Caco-2 (cell line): ENCODE measurements at regions not wholly inside any gene's neighbourhood (a gene's known extent, or its start where the extent isn't known, plus 50 kb on each side); places are given as distances from the start of the nearest gene placed in this dataset.

Source experiments
- BruUV-seq: library from RNA; stranded (reverse); fragments of 400-500 nt; replicated peaks from 2 replicates; lab custom pipeline; 2021; lab: Mats Ljungman, UMichigan
- CTCF ChIA-PET: fragments of 300-600 bp; sonication (Branson Sonifier 250); formaldehyde crosslinking; loops from one replicate; lab custom pipeline; 2022; ENCODE audit warnings: antibody characterized with exemption; lab: Charles Lee
- POLR2A ChIA-PET: fragments of 300-600 bp; sonication (Branson Sonifier 250); formaldehyde crosslinking; loops from one replicate; lab custom pipeline; 2022; ENCODE audit warnings: antibody characterized with exemption; lab: Charles Lee
- DNase-seq, 2 experiments: peaks; one replicate each; pipeline versions ENCODE4 v3.0.0 to v3.0.0-alpha.2; 2020 to 2022
- H3K27me3 ChIP-seq: replicated peaks from 2 replicates; pipeline ENCODE4 v1.6.0; 2011; ENCODE audit warnings: low read length; ENCODE audit not compliant: control insufficient read depth, insufficient read depth
- H3K36me3 ChIP-seq: 2 replicates; pipeline ENCODE4 v1.5.1; 2011; ENCODE audit warnings: low read length; ENCODE audit not compliant: control insufficient read depth, insufficient read depth
- H3K4me1 ChIP-seq: fragments of 250-450 bp; sonication (Bioruptor Pico); 2 replicates; pipeline ENCODE4 v1.5.1; 2020; ENCODE audit warnings: mild to moderate bottlenecking
- H3K4me3 ChIP-seq: 2 replicates; pipeline ENCODE4 v1.5.1; 2011; ENCODE audit warnings: low read depth, mild to moderate bottlenecking, control low read depth, low read length
- H3K9me3 ChIP-seq: fragments of 250-450 bp; sonication (Bioruptor Pico); 2 replicates; pipeline ENCODE4 v1.5.1; 2020; ENCODE audit warnings: mild to moderate bottlenecking, moderate library complexity
- H3K27ac Mint-ChIP-seq: one replicate; pipeline ENCODE4 v1.8.0; 2022; ENCODE audit warnings: mixed read lengths; ENCODE audit not compliant: unreplicated experiment
- H3K27me3 Mint-ChIP-seq: one replicate; pipeline ENCODE4 v1.8.0; 2022; ENCODE audit warnings: mixed read lengths; ENCODE audit not compliant: insufficient read depth, unreplicated experiment
- H3K36me3 Mint-ChIP-seq: one replicate; pipeline ENCODE4 v1.8.0; 2022; ENCODE audit warnings: mild to moderate bottlenecking, mixed read lengths; ENCODE audit not compliant: insufficient read depth, unreplicated experiment
- H3K4me1 Mint-ChIP-seq: one replicate; pipeline ENCODE4 v1.8.0; 2022; ENCODE audit warnings: low read depth, mixed read lengths; ENCODE audit not compliant: unreplicated experiment
- H3K4me3 Mint-ChIP-seq: one replicate; pipeline ENCODE4 v1.8.0; 2022; ENCODE audit warnings: mild to moderate bottlenecking, moderate library complexity, mixed read lengths; ENCODE audit not compliant: unreplicated experiment
- H3K9me3 Mint-ChIP-seq: one replicate; pipeline ENCODE4 v1.8.0; 2022; ENCODE audit warnings: mixed read lengths; ENCODE audit not compliant: unreplicated experiment
- intact Hi-C: fragments of 100-400 bp; cut with micrococcal nuclease; formaldehyde crosslinking; loops from one replicate; pipeline ENCODE4 v1.10.0; 2022; ENCODE audit not compliant: unreplicated experiment
- TF ChIP-seq, protein P1 (sequence below), 2 experiments: fragments of 200-600 bp in 1 of 2; IDR thresholded peaks; 1 replicate in 1 of 2; 2 replicates in 1 of 2; pipeline versions ENCODE4 v1.5.1 to v1.8.0; 2011 to 2022; ENCODE audit warnings: antibody characterized with exemption in 1 of 2, control low read depth in 1 of 2, inconsistent platforms in 1 of 2, low read depth in 1 of 2, low read length in 1 of 2, mild to moderate bottlenecking in 1 of 2, moderate library complexity in 1 of 2; ENCODE audit not compliant: insufficient read depth in 1 of 2, severe bottlenecking in 1 of 2, unreplicated experiment in 1 of 2

DNA sequence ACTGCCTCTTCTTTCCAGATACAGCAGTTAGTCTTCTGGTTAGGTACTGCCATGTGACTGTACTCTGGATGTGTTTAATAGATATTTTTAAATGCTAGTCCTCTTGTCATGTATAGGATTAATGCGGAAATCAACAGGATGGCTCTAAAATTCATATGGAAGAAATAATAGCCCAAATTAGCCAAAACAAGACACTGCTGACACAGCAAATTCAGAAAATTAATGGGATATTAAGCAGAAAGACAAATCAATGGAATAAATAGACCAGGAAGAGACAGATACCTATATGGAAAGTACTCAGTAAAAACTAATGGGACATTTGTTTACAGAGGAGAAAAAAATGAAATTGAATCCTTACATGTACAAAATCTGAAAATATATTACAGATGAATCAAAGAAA is 679.3 kb upstream of the PCDH20 start:
- no peak for DNase-seq
- Histone ChIP-seq H3K4me3 (no peak overlapping the region), H3K9me3 (no peaks in the 10 kb centered on the region; the same call in 1 of the 2 replicates), H3K27me3 (no peaks in the 10 kb centered on the region), H3K4me1 (no peaks in the 10 kb centered on the region), H3K36me3 (no peaks in the 10 kb centered on the region)
- TF ChIP-seq, protein P1, sequence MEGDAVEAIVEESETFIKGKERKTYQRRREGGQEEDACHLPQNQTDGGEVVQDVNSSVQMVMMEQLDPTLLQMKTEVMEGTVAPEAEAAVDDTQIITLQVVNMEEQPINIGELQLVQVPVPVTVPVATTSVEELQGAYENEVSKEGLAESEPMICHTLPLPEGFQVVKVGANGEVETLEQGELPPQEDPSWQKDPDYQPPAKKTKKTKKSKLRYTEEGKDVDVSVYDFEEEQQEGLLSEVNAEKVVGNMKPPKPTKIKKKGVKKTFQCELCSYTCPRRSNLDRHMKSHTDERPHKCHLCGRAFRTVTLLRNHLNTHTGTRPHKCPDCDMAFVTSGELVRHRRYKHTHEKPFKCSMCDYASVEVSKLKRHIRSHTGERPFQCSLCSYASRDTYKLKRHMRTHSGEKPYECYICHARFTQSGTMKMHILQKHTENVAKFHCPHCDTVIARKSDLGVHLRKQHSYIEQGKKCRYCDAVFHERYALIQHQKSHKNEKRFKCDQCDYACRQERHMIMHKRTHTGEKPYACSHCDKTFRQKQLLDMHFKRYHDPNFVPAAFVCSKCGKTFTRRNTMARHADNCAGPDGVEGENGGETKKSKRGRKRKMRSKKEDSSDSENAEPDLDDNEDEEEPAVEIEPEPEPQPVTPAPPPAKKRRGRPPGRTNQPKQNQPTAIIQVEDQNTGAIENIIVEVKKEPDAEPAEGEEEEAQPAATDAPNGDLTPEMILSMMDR (IDR thresholded peaks at IDR 0.05; ENCODE audit: insufficient read depth in 1 of 2, low read depth in 1 of 2, low read length in 1 of 2, severe bottlenecking in 1 of 2, unreplicated experiment in 1 of 2): no peak
- intact Hi-C loops: no loop called here
- Mint-ChIP-seq H3K27me3 (no peaks in the 10 kb centered on the region), H3K4me1 (no peaks in the 10 kb centered on the region), H3K27ac (no peak overlapping the region), H3K4me3 (no peak overlapping the region), H3K36me3 (no peaks in the 10 kb centered on the region), H3K9me3 (no peaks in the 10 kb centered on the region)
- ChIA-PET POLR2A (no interaction called here), CTCF (no interaction called here)
- no TSS peak for BruUV-seq

DNA sequence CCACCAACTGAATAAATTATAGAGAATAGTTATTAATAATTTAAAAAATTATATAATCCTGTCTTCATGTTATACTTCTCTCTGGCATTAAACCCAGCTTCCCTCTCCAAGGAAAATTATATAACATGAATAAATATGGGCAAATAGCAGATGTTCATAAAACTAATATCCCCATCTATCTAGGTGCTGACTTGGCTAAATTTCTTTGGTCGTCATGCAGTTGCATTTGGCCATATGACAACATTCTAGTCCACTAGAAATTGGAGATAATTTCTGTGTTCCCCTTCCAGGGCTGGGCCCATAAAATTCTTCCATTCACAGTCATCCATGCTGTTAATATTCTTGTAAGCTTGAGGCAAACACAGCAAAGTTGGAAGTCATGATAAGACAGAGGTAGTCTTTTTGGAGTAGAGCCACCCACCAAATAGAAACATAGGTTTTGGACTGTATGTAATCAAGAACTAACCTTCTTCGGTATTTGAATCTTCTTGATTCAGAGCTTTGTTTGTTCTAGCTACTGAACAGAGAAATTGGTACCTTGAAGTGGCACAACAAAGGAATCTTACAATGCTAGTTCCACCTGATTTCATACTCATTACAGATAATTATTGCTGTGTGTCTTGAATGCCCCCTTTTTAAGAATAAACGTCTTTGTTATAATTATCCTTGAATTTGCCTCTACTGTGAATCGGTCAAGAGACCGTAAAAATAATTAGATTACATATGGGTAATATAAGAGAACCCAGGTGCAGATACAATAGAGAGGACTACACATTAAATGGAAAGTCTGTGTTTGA is 678.5 kb upstream of the PCDH20 start:
- H3K4me3 ChIP-seq: no peak overlapping the region
- H3K9me3 ChIP-seq: no peaks in the 10 kb centered on the region; the same call in 1 of the 2 replicates
- ChIA-PET CTCF (no interaction called here), POLR2A (no interaction called here)
- Mint-ChIP-seq H3K4me3 (no peak overlapping the region), H3K27me3 (no peaks in the 10 kb centered on the region), H3K36me3 (no peaks in the 10 kb centered on the region), H3K27ac (no peak overlapping the region), H3K4me1 (no peaks in the 10 kb centered on the region), H3K9me3 (no peaks in the 10 kb centered on the region)
- no peaks in the 10 kb centered on the region for H3K36me3 ChIP-seq
- TF ChIP-seq, protein P1 (IDR thresholded peaks at IDR 0.05; ENCODE audit: insufficient read depth in 1 of 2, low read depth in 1 of 2, low read length in 1 of 2, severe bottlenecking in 1 of 2, unreplicated experiment in 1 of 2): no peak
- no peak for DNase-seq
- H3K27me3 ChIP-seq: no peaks in the 10 kb centered on the region
- no TSS peak for BruUV-seq
- intact Hi-C loops: no loop called here
- no peaks in the 10 kb centered on the region for H3K4me1 ChIP-seq

DNA sequence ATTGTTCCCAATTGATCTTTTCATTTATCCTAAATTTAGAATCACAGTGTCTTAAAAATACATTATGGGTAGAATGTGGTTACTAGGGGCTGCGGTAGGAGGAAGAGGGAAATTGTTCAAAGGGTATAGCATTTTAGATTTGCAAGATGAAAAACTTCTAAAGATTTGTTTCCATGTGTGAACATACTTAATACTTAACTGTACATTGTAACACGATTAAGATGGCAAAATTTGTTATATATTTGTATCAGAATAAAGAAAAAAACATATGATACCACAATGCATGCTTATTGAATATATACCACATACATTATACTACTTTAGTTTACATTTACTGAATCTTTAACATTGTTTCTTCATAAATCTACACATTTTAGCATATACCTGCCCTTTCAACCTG is 677.3 kb upstream of the PCDH20 start:
- no peaks in the 10 kb centered on the region for H3K4me1 ChIP-seq
- TF ChIP-seq, protein P1 (IDR thresholded peaks at IDR 0.05; ENCODE audit: insufficient read depth in 1 of 2, low read depth in 1 of 2, low read length in 1 of 2, severe bottlenecking in 1 of 2, unreplicated experiment in 1 of 2): no peak
- Mint-ChIP-seq H3K27me3 (no peaks in the 10 kb centered on the region), H3K9me3 (no peaks in the 10 kb centered on the region), H3K4me3 (no peak overlapping the region), H3K27ac (no peak overlapping the region), H3K4me1 (no peaks in the 10 kb centered on the region), H3K36me3 (no peaks in the 10 kb centered on the region)
- intact Hi-C loops: no loop called here
- no peaks in the 10 kb centered on the region for H3K36me3 ChIP-seq
- H3K9me3 ChIP-seq: no peaks in the 10 kb centered on the region; the same call in 1 of the 2 replicates
- ChIA-PET CTCF (no interaction called here), POLR2A (no interaction called here)
- no peak for DNase-seq
- no peaks in the 10 kb centered on the region for H3K27me3 ChIP-seq
- no TSS peak for BruUV-seq
- no peak overlapping the region for H3K4me3 ChIP-seq
